Upper lobe of left lung (tissue), 4 donors: ENCODE measurements at regions not wholly inside any gene's neighbourhood (a gene's known extent, or its start where the extent isn't known, plus 50 kb on each side); places are given as distances from the start of the nearest gene placed in this dataset.

Experiments
- CTCF ChIP-seq, 6 experiments: fragments of 450-650 bp in 4 of 6; fragments of 200-600 bp in 2 of 6; sonication (generic) in 2 of 6; IDR thresholded peaks; one replicate each; pipeline ENCODE4 v1.5.1; 2016 to 2019; ENCODE audit warnings: antibody characterized with exemption in 6 of 6
- EP300 ChIP-seq, 4 donors: sonication (generic); formaldehyde crosslinking; IDR thresholded peaks; one replicate each; pipeline ENCODE4 v1.5.1; 2017; ENCODE audit warnings: antibody characterized with exemption in 4 of 4, control low read depth in 2 of 4
- POLR2A ChIP-seq, 4 donors: fragments of 450-650 bp; IDR thresholded peaks; one replicate each; pipeline ENCODE4 v1.5.1; 2016 to 2017; ENCODE audit warnings: antibody characterized with exemption in 4 of 4, mild to moderate bottlenecking in 2 of 4

- TF ChIP-seq POLR2A (IDR thresholded peaks at IDR 0.05) (no peak), CTCF (IDR thresholded peaks at IDR 0.05) (no peak), EP300 (IDR thresholded peaks at IDR 0.05) (no peak)
These were observed 158.2 kb upstream of the DIO3 start for GRCh38 chr14:101402936-101403660.
